Fibroblast of villous mesenchyme (primary cell): ENCODE measurements at regions not wholly inside any gene's neighbourhood (a gene's known extent, or its start where the extent isn't known, plus 50 kb on each side); places are given as distances from the start of the nearest gene placed in this dataset.

Experiments
- DNase-seq: peaks from one replicate; pipeline ENCODE4 v3.0.0-alpha.2; 2010; ENCODE audit warnings: low read depth
- H3K4me3 ChIP-seq: 2 replicates; pipeline ENCODE4 v1.5.1; 2011; ENCODE audit warnings: low read depth, mild to moderate bottlenecking, low read length
- CTCF ChIP-seq: IDR thresholded peaks from 2 replicates; pipeline ENCODE4 v1.5.1; 2012; ENCODE audit warnings: low read depth, mild to moderate bottlenecking, low read length; ENCODE audit not compliant: insufficient read depth

GRCh38 chr12:34386621-34387255 lies 364.4 kb downstream of the ALG10 start:
- DNase-seq, result no peak
- TF ChIP-seq CTCF, result no peak
- H3K4me3 ChIP-seq, result no peak overlapping the region

GRCh38 chr12:34387711-34388635 lies 365.7 kb downstream of the ALG10 start:
- no peak for DNase-seq
- no peak overlapping the region for H3K4me3 ChIP-seq
- no peak for TF ChIP-seq CTCF

- no peak for TF ChIP-seq CTCF
- DNase-seq, result no peak
- H3K4me3 ChIP-seq, result no peak overlapping the region
Observed at GRCh38 chr12:34388636-34389377, 366.5 kb downstream of the ALG10 start.

GRCh38 chr12:34389378-34390170 lies 367.3 kb downstream of the ALG10 start:
- no peak overlapping the region for H3K4me3 ChIP-seq
- no peak for DNase-seq
- TF ChIP-seq CTCF, result no peak

- no peak for TF ChIP-seq CTCF
- no peak overlapping the region for H3K4me3 ChIP-seq
- DNase-seq, result no peak
Observed at GRCh38 chr12:34390171-34390841, 368.0 kb downstream of the ALG10 start.
